Mucosa of rectum (tissue), 2 donors: ENCODE measurements at regions not wholly inside any gene's neighbourhood (a gene's known extent, or its start where the extent isn't known, plus 50 kb on each side); places are given as distances from the start of the nearest gene placed in this dataset.
"Not testable (repeated sequence)": the region's sequence is repeated elsewhere in the genome, so short reads cannot be mapped to it uniquely, and the experiment has no call there.

Source experiments
- H3K27ac ChIP-seq, 2 donors: one replicate each; pipeline ENCODE4 v1.7.0; 2013; ENCODE audit warnings: inconsistent platforms in 2 of 2, low read depth in 2 of 2, low read length in 2 of 2
- H3K27me3 ChIP-seq, 2 donors: one replicate each; pipeline ENCODE4 v1.7.0; 2013; ENCODE audit warnings: low read length in 2 of 2; ENCODE audit not compliant: control insufficient read depth in 2 of 2, insufficient read depth in 2 of 2
- H3K36me3 ChIP-seq, 2 donors: one replicate each; pipeline ENCODE4 v1.7.0; 2013; ENCODE audit warnings: low read length in 2 of 2; ENCODE audit not compliant: control insufficient read depth in 2 of 2, insufficient read depth in 2 of 2
- H3K4me1 ChIP-seq, 2 donors: one replicate each; pipeline ENCODE4 v1.7.0; 2013; ENCODE audit warnings: low read length in 2 of 2, mild to moderate bottlenecking in 1 of 2; ENCODE audit not compliant: control insufficient read depth in 2 of 2, insufficient read depth in 2 of 2
- H3K4me3 ChIP-seq, 2 donors: one replicate each; pipeline ENCODE4 v1.7.0; 2013; ENCODE audit warnings: low read length in 2 of 2
- H3K9ac ChIP-seq, 2 donors: one replicate each; pipeline ENCODE4 v1.7.0; 2013; ENCODE audit warnings: low read length in 2 of 2, low read depth in 1 of 2, mild to moderate bottlenecking in 1 of 2
- H3K9me3 ChIP-seq, 2 donors: one replicate each; pipeline ENCODE4 v1.7.0; 2013; ENCODE audit warnings: low read length in 2 of 2; ENCODE audit not compliant: control insufficient read depth in 2 of 2
- donor health status: healthy.
- donor health status: Normal muscosa, but diverticular disease.

- Histone ChIP-seq H3K9me3 (no peaks in the 10 kb centered on the region), H3K27me3 (no peaks in the 10 kb centered on the region), H3K36me3 (no peaks in the 10 kb centered on the region), H3K9ac (no peak overlapping the region), H3K4me1 (no peaks in the 10 kb centered on the region), H3K27ac (no peak overlapping the region), H3K4me3 (no peak overlapping the region)
Observed at GRCh38 chr7:19963695-19964094, 190.3 kb upstream of the TMEM196 start.

- Histone ChIP-seq H3K4me1 (no peaks in the 10 kb centered on the region), H3K4me3 (no peak overlapping the region), H3K9me3 (peaks cover 0 to 2% of the 10 kb centered on the region in 2 donors), H3K9ac (no peak overlapping the region), H3K27ac (no peak overlapping the region), H3K27me3 (no peaks in the 10 kb centered on the region), H3K36me3 (no peaks in the 10 kb centered on the region)
Observed at GRCh38 chr7:19958309-19958896, 185.0 kb upstream of the TMEM196 start.

GRCh38 chr7:19957664-19958063 lies 184.2 kb upstream of the TMEM196 start:
- Histone ChIP-seq H3K4me3 (no peak overlapping the region), H3K4me1 (no peaks in the 10 kb centered on the region), H3K36me3 (no peaks in the 10 kb centered on the region), H3K27me3 (no peaks in the 10 kb centered on the region), H3K9ac (no peak overlapping the region), H3K27ac (no peak overlapping the region), H3K9me3 (peaks cover 0 to 2% of the 10 kb centered on the region in 2 donors)

GRCh38 chr7:19954166-19954565 lies 180.7 kb upstream of the TMEM196 start:
- H3K9ac ChIP-seq, H3K9me3 ChIP-seq, H3K27me3 ChIP-seq, H3K27ac ChIP-seq, H3K4me1 ChIP-seq, H3K36me3 ChIP-seq, H3K4me3 ChIP-seq: not testable (repeated sequence)

GRCh38 chr7:19953411-19953810 lies 180.0 kb upstream of the TMEM196 start:
- not testable (repeated sequence) for H3K36me3 ChIP-seq, H3K27ac ChIP-seq, H3K9me3 ChIP-seq, H3K4me3 ChIP-seq, H3K9ac ChIP-seq, H3K27me3 ChIP-seq, H3K4me1 ChIP-seq

- Histone ChIP-seq H3K4me1 (no peaks in the 10 kb centered on the region), H3K27ac (no peak overlapping the region), H3K9ac (no peak overlapping the region), H3K9me3 (no peaks in the 10 kb centered on the region), H3K36me3 (no peaks in the 10 kb centered on the region), H3K4me3 (no peak overlapping the region), H3K27me3 (no peaks in the 10 kb centered on the region)
Observed at GRCh38 chr7:19948160-19948559, 174.7 kb upstream of the TMEM196 start.

- no peak overlapping the region for H3K27ac ChIP-seq
- no peaks in the 10 kb centered on the region for H3K36me3 ChIP-seq
- no peaks in the 10 kb centered on the region for H3K4me1 ChIP-seq
- no peaks in the 10 kb centered on the region for H3K27me3 ChIP-seq
- H3K9me3 ChIP-seq = no peaks in the 10 kb centered on the region
- H3K9ac ChIP-seq = no peak overlapping the region
- no peak overlapping the region for H3K4me3 ChIP-seq
Observed at GRCh38 chr7:19944363-19945120, 171.1 kb upstream of the TMEM196 start.

GRCh38 chr7:19939746-19940145 lies 166.3 kb upstream of the TMEM196 start:
- H3K9ac ChIP-seq = no peak overlapping the region
- no peak overlapping the region for H3K27ac ChIP-seq
- H3K4me3 ChIP-seq = no peak overlapping the region
- H3K4me1 ChIP-seq = no peaks in the 10 kb centered on the region
- H3K9me3 ChIP-seq = no peaks in the 10 kb centered on the region
- no peaks in the 10 kb centered on the region for H3K27me3 ChIP-seq
- no peaks in the 10 kb centered on the region for H3K36me3 ChIP-seq

GRCh38 chr7:19932549-19933249 lies 159.3 kb upstream of the TMEM196 start:
- no peak overlapping the region for H3K9ac ChIP-seq
- no peaks in the 10 kb centered on the region for H3K4me1 ChIP-seq
- no peak overlapping the region for H3K4me3 ChIP-seq
- no peak overlapping the region for H3K27ac ChIP-seq
- no peaks in the 10 kb centered on the region for H3K9me3 ChIP-seq
- H3K27me3 ChIP-seq = no peaks in the 10 kb centered on the region
- no peaks in the 10 kb centered on the region for H3K36me3 ChIP-seq

GRCh38 chr7:19930851-19931250 lies 157.4 kb upstream of the TMEM196 start:
- Histone ChIP-seq H3K9ac (no peak overlapping the region), H3K36me3 (no peaks in the 10 kb centered on the region), H3K27ac (no peak overlapping the region), H3K4me3 (no peak overlapping the region), H3K4me1 (no peaks in the 10 kb centered on the region), H3K27me3 (no peaks in the 10 kb centered on the region), H3K9me3 (no peaks in the 10 kb centered on the region)
